ENCODE measurements at regions not wholly inside any gene's neighbourhood (a gene's known extent, or its start where the extent isn't known, plus 50 kb on each side); places are given as distances from the start of the nearest gene placed in this dataset.
A peak's percentile ranks its signal among the peaks of the same experiment; 100 is the strongest.

GRCh38 chr18:56112013-56112749, 524.2 kb upstream of the TCF4 start (continued):
- TF ChIP-seq ZBTB40 (IDR thresholded peaks at IDR 0.05; ENCODE audit: borderline replicate concordance): no peak; the same call in 1 of the 2 replicates
- no peak for TF ChIP-seq USF2 (IDR thresholded peaks at IDR 0.05; ENCODE audit: borderline replicate concordance, low read depth, low read length)
- TF ChIP-seq NRF1 (conservative IDR thresholded peaks at IDR 0.05; ENCODE audit: low read depth, low read length): no peak
- no peak for TF ChIP-seq ATF3 (IDR thresholded peaks at IDR 0.05; ENCODE audit: borderline replicate concordance, extremely low read depth, low read depth, low read length)
- TF ChIP-seq YY1 (IDR thresholded peaks at IDR 0.05; ENCODE audit: low read depth, low read length): no peak
- TF ChIP-seq ZNF24 (IDR thresholded peaks at IDR 0.05): peak; percentile 52; the same call in 1 of the 2 replicates
- no peak for TF ChIP-seq SREBF2 (IDR thresholded peaks at IDR 0.05; ENCODE audit: low read length)
- no peak for TF ChIP-seq MYB (IDR thresholded peaks at IDR 0.05; ENCODE audit: borderline replicate concordance, low read depth, low read length)
- peak; percentile 97 for TF ChIP-seq NFIC (IDR thresholded peaks at IDR 0.05; ENCODE audit: low read depth, low read length)
- no peak for TF ChIP-seq ZBTB33 (IDR thresholded peaks at IDR 0.05)
- no peak for TF ChIP-seq BRCA1 (IDR thresholded peaks at IDR 0.05; ENCODE audit: low read depth, low read length)
- no peak for TF ChIP-seq ESRRA (IDR thresholded peaks at IDR 0.05; ENCODE audit: low read length)
- TF ChIP-seq ZNF207 (IDR thresholded peaks at IDR 0.05; ENCODE audit: borderline replicate concordance): no peak
- no peak for TF ChIP-seq POLR2A (IDR thresholded peaks at IDR 0.05; ENCODE audit: low read depth, low read length)
- no peak for TF ChIP-seq RBBP5 (conservative IDR thresholded peaks at IDR 0.05)
- 0 out of 2 replicates have a peak, but pooled peaks have one; percentile 61 for TF ChIP-seq STAT3 (IDR thresholded peaks at IDR 0.05; ENCODE audit: low read depth, low read length)
- TF ChIP-seq ZNF384 (IDR thresholded peaks at IDR 0.05; ENCODE audit: borderline replicate concordance, low read depth, low read length): no peak
- peak; percentile 89 for TF ChIP-seq CREM (IDR thresholded peaks at IDR 0.05; ENCODE audit: low read depth)
- TF ChIP-seq SREBF1 (IDR thresholded peaks at IDR 0.05; ENCODE audit: low read length): peak; percentile 50; the same call in 1 of the 2 replicates
- TF ChIP-seq BCLAF1 (IDR thresholded peaks at IDR 0.05): no peak
- no peak for TF ChIP-seq YBX1 (IDR thresholded peaks at IDR 0.05)
- TF ChIP-seq IKZF1 (conservative IDR thresholded peaks at IDR 0.05): peak; percentile 64
